BLaER1 (cell line): ENCODE measurements at regions not wholly inside any gene's neighbourhood (a gene's known extent, or its start where the extent isn't known, plus 50 kb on each side); places are given as distances from the start of the nearest gene placed in this dataset.

Source experiments
- H3K27ac ChIP-seq: shearing (Covaris generic); formaldehyde crosslinking; 2 replicates; pipeline ENCODE4 v1.8.1; 2022
- H3K27me3 ChIP-seq: shearing (Covaris generic); formaldehyde crosslinking; 2 replicates; pipeline ENCODE4 v1.8.1; 2022
- H3K36me3 ChIP-seq: shearing (Covaris generic); formaldehyde crosslinking; 2 replicates; pipeline ENCODE4 v1.8.1; 2022
- H3K4me1 ChIP-seq: shearing (Covaris generic); formaldehyde crosslinking; 2 replicates; pipeline ENCODE4 v1.8.1; 2022
- H3K4me2 ChIP-seq: shearing (Covaris generic); formaldehyde crosslinking; 2 replicates; pipeline ENCODE4 v1.8.1; 2022
- H3K4me3 ChIP-seq: shearing (Covaris generic); formaldehyde crosslinking; 2 replicates; pipeline ENCODE4 v1.8.1; 2022
- H3K9ac ChIP-seq: shearing (Covaris generic); formaldehyde crosslinking; 2 replicates; pipeline ENCODE4 v1.8.1; 2022
- H3K9me3 ChIP-seq: shearing (Covaris generic); formaldehyde crosslinking; 2 replicates; pipeline ENCODE4 v1.8.1; 2022
- H4K20me1 ChIP-seq: shearing (Covaris generic); formaldehyde crosslinking; 2 replicates; pipeline ENCODE4 v1.8.1; 2022
- Cebpa-rat ChIP-seq: shearing (Covaris generic); IDR thresholded peaks from 2 replicates; pipeline ENCODE4 v1.8.1; 2022

GRCh38 chr1:199724049-199724448 lies 303.5 kb upstream of the NR5A2 start:
- H3K4me1 ChIP-seq = no peaks in the 10 kb centered on the region
- TF ChIP-seq Cebpa-rat = no peak
- H3K9me3 ChIP-seq = no peaks in the 10 kb centered on the region
- H3K27me3 ChIP-seq = no peaks in the 10 kb centered on the region
- H4K20me1 ChIP-seq = no peaks in the 10 kb centered on the region
- no peak overlapping the region for H3K4me3 ChIP-seq
- H3K9ac ChIP-seq = no peak overlapping the region
- H3K27ac ChIP-seq = no peak overlapping the region
- H3K36me3 ChIP-seq = no peaks in the 10 kb centered on the region
- H3K4me2 ChIP-seq = no peak overlapping the region

- no peaks in the 10 kb centered on the region for H3K4me1 ChIP-seq
- no peaks in the 10 kb centered on the region for H4K20me1 ChIP-seq
- no peaks in the 10 kb centered on the region for H3K9me3 ChIP-seq
- H3K9ac ChIP-seq = no peak overlapping the region
- no peak overlapping the region for H3K27ac ChIP-seq
- no peak for TF ChIP-seq Cebpa-rat
- H3K4me3 ChIP-seq = no peak overlapping the region
- no peaks in the 10 kb centered on the region for H3K36me3 ChIP-seq
- H3K27me3 ChIP-seq = no peaks in the 10 kb centered on the region
- H3K4me2 ChIP-seq = no peak overlapping the region
These were observed 302.4 kb upstream of the NR5A2 start for GRCh38 chr1:199725002-199725565.

GRCh38 chr1:199727682-199728081 lies 299.8 kb upstream of the NR5A2 start:
- Histone ChIP-seq H3K4me2 (no peak overlapping the region), H3K27me3 (no peaks in the 10 kb centered on the region)

GRCh38 chr1:199728345-199728744 lies 299.2 kb upstream of the NR5A2 start:
- Histone ChIP-seq H3K36me3 (no peaks in the 10 kb centered on the region), H3K27ac (no peak overlapping the region), H3K4me1 (no peaks in the 10 kb centered on the region), H3K4me2 (no peak overlapping the region), H3K9ac (no peak overlapping the region), H3K9me3 (no peaks in the 10 kb centered on the region), H3K27me3 (no peaks in the 10 kb centered on the region), H3K4me3 (no peak overlapping the region), H4K20me1 (no peaks in the 10 kb centered on the region)
- no peak for TF ChIP-seq Cebpa-rat

More at GRCh38 chr1:199727682-199728081, 299.8 kb upstream of the NR5A2 start:
- Histone ChIP-seq H3K27ac (no peak overlapping the region), H3K36me3 (no peaks in the 10 kb centered on the region), H3K9me3 (no peaks in the 10 kb centered on the region), H4K20me1 (no peaks in the 10 kb centered on the region), H3K4me3 (no peak overlapping the region), H3K4me1 (no peaks in the 10 kb centered on the region), H3K9ac (no peak overlapping the region)
- TF ChIP-seq Cebpa-rat = no peak

- no peaks in the 10 kb centered on the region for H3K36me3 ChIP-seq
- H3K27me3 ChIP-seq = no peaks in the 10 kb centered on the region
- no peak overlapping the region for H3K4me3 ChIP-seq
- no peaks in the 10 kb centered on the region for H4K20me1 ChIP-seq
- no peaks in the 10 kb centered on the region for H3K9me3 ChIP-seq
- H3K27ac ChIP-seq = no peak overlapping the region
- H3K9ac ChIP-seq = no peak overlapping the region
- no peak for TF ChIP-seq Cebpa-rat
- H3K4me1 ChIP-seq = no peaks in the 10 kb centered on the region
- no peak overlapping the region for H3K4me2 ChIP-seq
These were observed 294.4 kb upstream of the NR5A2 start for GRCh38 chr1:199733125-199733524.

- TF ChIP-seq Cebpa-rat = no peak
- no peaks in the 10 kb centered on the region for H4K20me1 ChIP-seq
- H3K36me3 ChIP-seq = no peaks in the 10 kb centered on the region
- H3K27ac ChIP-seq = no peak overlapping the region
- H3K9ac ChIP-seq = no peak overlapping the region
- H3K9me3 ChIP-seq = no peaks in the 10 kb centered on the region
- no peak overlapping the region for H3K4me3 ChIP-seq
- H3K4me1 ChIP-seq = no peaks in the 10 kb centered on the region
- no peaks in the 10 kb centered on the region for H3K27me3 ChIP-seq
- no peak overlapping the region for H3K4me2 ChIP-seq
These were observed 293.3 kb upstream of the NR5A2 start for GRCh38 chr1:199734186-199734585.

GRCh38 chr1:199735660-199736059 lies 291.9 kb upstream of the NR5A2 start:
- H3K27me3 ChIP-seq = no peaks in the 10 kb centered on the region
- TF ChIP-seq Cebpa-rat = no peak
- no peaks in the 10 kb centered on the region for H3K9me3 ChIP-seq
- no peaks in the 10 kb centered on the region for H3K4me1 ChIP-seq
- no peak overlapping the region for H3K27ac ChIP-seq
- H3K4me3 ChIP-seq = no peak overlapping the region
- H3K9ac ChIP-seq = no peak overlapping the region
- H3K4me2 ChIP-seq = no peak overlapping the region
- no peaks in the 10 kb centered on the region for H4K20me1 ChIP-seq
- H3K36me3 ChIP-seq = no peaks in the 10 kb centered on the region

GRCh38 chr1:199736646-199737045 lies 290.9 kb upstream of the NR5A2 start:
- H3K27ac ChIP-seq = no peak overlapping the region
- no peak overlapping the region for H3K4me3 ChIP-seq
- no peak for TF ChIP-seq Cebpa-rat
- no peak overlapping the region for H3K4me2 ChIP-seq
- no peaks in the 10 kb centered on the region for H4K20me1 ChIP-seq
- H3K4me1 ChIP-seq = no peaks in the 10 kb centered on the region
- H3K9me3 ChIP-seq = no peaks in the 10 kb centered on the region
- H3K27me3 ChIP-seq = no peaks in the 10 kb centered on the region
- H3K36me3 ChIP-seq = no peaks in the 10 kb centered on the region
- no peak overlapping the region for H3K9ac ChIP-seq

GRCh38 chr1:199741586-199741985 lies 285.9 kb upstream of the NR5A2 start:
- Histone ChIP-seq H3K27ac (no peak overlapping the region), H3K4me1 (no peaks in the 10 kb centered on the region), H3K4me2 (no peak overlapping the region), H3K27me3 (no peaks in the 10 kb centered on the region), H3K36me3 (no peaks in the 10 kb centered on the region), H3K9ac (no peak overlapping the region), H4K20me1 (no peaks in the 10 kb centered on the region), H3K4me3 (no peak overlapping the region), H3K9me3 (no peaks in the 10 kb centered on the region)
- TF ChIP-seq Cebpa-rat = no peak

- Histone ChIP-seq H3K4me3 (no peak overlapping the region), H3K9me3 (no peaks in the 10 kb centered on the region), H3K27ac (no peak overlapping the region), H3K36me3 (no peaks in the 10 kb centered on the region), H4K20me1 (no peaks in the 10 kb centered on the region), H3K9ac (no peak overlapping the region), H3K4me2 (no peak overlapping the region), H3K27me3 (no peaks in the 10 kb centered on the region), H3K4me1 (no peaks in the 10 kb centered on the region)
- TF ChIP-seq Cebpa-rat = no peak
These were observed 285.0 kb upstream of the NR5A2 start for GRCh38 chr1:199742547-199742946.

- no peaks in the 10 kb centered on the region for H3K27me3 ChIP-seq
- H3K36me3 ChIP-seq = no peaks in the 10 kb centered on the region
- H3K9ac ChIP-seq = no peak overlapping the region
- no peak overlapping the region for H3K4me3 ChIP-seq
- H3K9me3 ChIP-seq = no peaks in the 10 kb centered on the region
- no peak overlapping the region for H3K27ac ChIP-seq
- TF ChIP-seq Cebpa-rat = no peak
- H3K4me2 ChIP-seq = no peak overlapping the region
- no peaks in the 10 kb centered on the region for H4K20me1 ChIP-seq
- no peaks in the 10 kb centered on the region for H3K4me1 ChIP-seq
These were observed 284.3 kb upstream of the NR5A2 start for GRCh38 chr1:199743227-199743626.
